GM23338 (cell line): ENCODE measurements at regions not wholly inside any gene's neighbourhood (a gene's known extent, or its start where the extent isn't known, plus 50 kb on each side); places are given as distances from the start of the nearest gene placed in this dataset.
"Not testable (repeated sequence)": the region's sequence is repeated elsewhere in the genome, so short reads cannot be mapped to it uniquely, and the experiment has no call there.

ENCODE experiments used
- ATAC-seq: fragments of 200-7000 bp; cut with Tn5 transposase; 3 replicates; pipeline ENCODE4 v1.9.1; 2020
- DNase-seq: peaks from one replicate; pipeline ENCODE4 v3.0.0-alpha.2; 2015; ENCODE audit warnings: low spot score
- H2AFZ ChIP-seq: fragments of 200-600 bp; sonication (generic); 2 replicates; pipeline ENCODE4 v1.8.0; 2016; ENCODE audit warnings: antibody characterized with exemption, mild to moderate bottlenecking, moderate library complexity
- H3F3A ChIP-seq: fragments of 200-600 bp; sonication (generic); replicated peaks from 2 replicates; pipeline ENCODE4 v1.8.0; 2017; ENCODE audit warnings: antibody characterized with exemption, mixed run types, low read depth
- H3K27ac ChIP-seq: fragments of 200-600 bp; sonication (generic); 2 replicates; pipeline ENCODE4 v1.6.1; 2016; ENCODE audit warnings: low read depth
- H3K27me3 ChIP-seq: fragments of 200-600 bp; sonication (generic); 2 replicates; pipeline ENCODE4 v1.8.0; 2016; ENCODE audit warnings: mild to moderate bottlenecking, mixed run types, moderate library complexity; ENCODE audit not compliant: insufficient read depth
- H3K36me3 ChIP-seq: fragments of 200-600 bp; sonication (generic); 2 replicates; pipeline ENCODE4 v1.8.0; 2016; ENCODE audit warnings: mild to moderate bottlenecking; ENCODE audit not compliant: insufficient read depth
- H3K4me1 ChIP-seq: fragments of 200-600 bp; sonication (generic); 2 replicates; pipeline ENCODE4 v1.8.0; 2016; ENCODE audit warnings: mild to moderate bottlenecking, moderate library complexity; ENCODE audit not compliant: insufficient read depth
- H3K4me2 ChIP-seq: fragments of 200-600 bp; sonication (generic); 2 replicates; pipeline ENCODE4 v1.7.1; 2017; ENCODE audit warnings: mixed run types
- H3K4me3 ChIP-seq: fragments of 200-600 bp; sonication (generic); 2 replicates; pipeline ENCODE4 v1.6.1; 2016; ENCODE audit warnings: mixed run types
- H3K79me2 ChIP-seq: fragments of 200-600 bp; sonication (generic); replicated peaks from 2 replicates; pipeline ENCODE4 v1.8.0; 2017; ENCODE audit warnings: mild to moderate bottlenecking; ENCODE audit not compliant: insufficient read depth
- H3K9me2 ChIP-seq: fragments of 200-600 bp; sonication (generic); 2 replicates; pipeline ENCODE4 v1.8.0; 2017; ENCODE audit not compliant: insufficient read depth
- H4K20me1 ChIP-seq: fragments of 200-600 bp; sonication (generic); replicated peaks from 2 replicates; pipeline ENCODE4 v1.8.0; 2017; ENCODE audit warnings: mild to moderate bottlenecking; ENCODE audit not compliant: insufficient read depth
- H3K27ac Mint-ChIP-seq: 2 replicates; pipeline ENCODE4 v1.8.0; 2020; ENCODE audit warnings: inconsistent platforms, mild to moderate bottlenecking, moderate library complexity, mixed read lengths
- H3K27me3 Mint-ChIP-seq: 3 replicates; pipeline ENCODE4 v1.8.0; 2022; ENCODE audit warnings: low read depth, mild to moderate bottlenecking, moderate library complexity, mixed read lengths, inconsistent platforms; ENCODE audit not compliant: insufficient read depth, poor library complexity
- H3K36me3 Mint-ChIP-seq: 3 replicates; pipeline ENCODE4 v1.8.0; 2021; ENCODE audit warnings: low read depth, mild to moderate bottlenecking, inconsistent platforms, moderate library complexity, mixed read lengths
- H3K4me1 Mint-ChIP-seq: 3 replicates; pipeline ENCODE4 v1.8.0; 2020; ENCODE audit warnings: mild to moderate bottlenecking, inconsistent platforms, mixed read lengths
- H3K4me3 Mint-ChIP-seq: 3 replicates; pipeline ENCODE4 v1.8.0; 2021; ENCODE audit warnings: moderate library complexity, mild to moderate bottlenecking, inconsistent platforms, mixed read lengths
- H3K9me3 Mint-ChIP-seq: 3 replicates; pipeline ENCODE4 v1.8.0; 2020; ENCODE audit warnings: moderate library complexity, mild to moderate bottlenecking, inconsistent platforms, mixed read lengths
- CREB1 ChIP-seq: fragments of 250-450 bp; sonication (Bioruptor Pico); IDR thresholded peaks from 2 replicates; pipeline ENCODE4 v1.5.0; 2020; ENCODE audit warnings: low read depth, mild to moderate bottlenecking, moderate library complexity
- EZH2phosphoT487 ChIP-seq: fragments of 200-600 bp; sonication (generic); IDR thresholded peaks from one replicate; pipeline ENCODE4 v1.8.1; 2018; ENCODE audit warnings: antibody characterized with exemption; ENCODE audit not compliant: unreplicated experiment
- POLR2AphosphoS5 ChIP-seq: IDR thresholded peaks from 2 replicates; pipeline ENCODE4 v1.6.1; 2016; ENCODE audit warnings: antibody characterized with exemption, low read depth
- ZNF114 ChIP-seq: fragments of 250-450 bp; sonication (Bioruptor Pico); IDR thresholded peaks from 2 replicates; pipeline ENCODE4 v1.5.0; 2020; ENCODE audit warnings: mild to moderate bottlenecking, moderate library complexity
- ZNF331 ChIP-seq: fragments of 250-450 bp; sonication (Bioruptor Pico); IDR thresholded peaks from 2 replicates; pipeline ENCODE4 v1.5.0; 2020; ENCODE audit warnings: low read depth, mild to moderate bottlenecking, moderate library complexity
- TF ChIP-seq, protein P1 (sequence below): IDR thresholded peaks from 2 replicates; pipeline ENCODE4 v1.6.1; 2016; ENCODE audit warnings: antibody characterized with exemption
- TF ChIP-seq, protein P2 (sequence below), 2 experiments: fragments of 200-600 bp in 1 of 2; sonication (generic) in 1 of 2; conservative IDR thresholded peaks; 2 replicates each; pipeline versions ENCODE4 v1.5.1 to v1.6.1; 2016 to 2017; ENCODE audit warnings: antibody characterized with exemption in 2 of 2, low read depth in 2 of 2, mild to moderate bottlenecking in 2 of 2, moderate library complexity in 1 of 2

DNA sequence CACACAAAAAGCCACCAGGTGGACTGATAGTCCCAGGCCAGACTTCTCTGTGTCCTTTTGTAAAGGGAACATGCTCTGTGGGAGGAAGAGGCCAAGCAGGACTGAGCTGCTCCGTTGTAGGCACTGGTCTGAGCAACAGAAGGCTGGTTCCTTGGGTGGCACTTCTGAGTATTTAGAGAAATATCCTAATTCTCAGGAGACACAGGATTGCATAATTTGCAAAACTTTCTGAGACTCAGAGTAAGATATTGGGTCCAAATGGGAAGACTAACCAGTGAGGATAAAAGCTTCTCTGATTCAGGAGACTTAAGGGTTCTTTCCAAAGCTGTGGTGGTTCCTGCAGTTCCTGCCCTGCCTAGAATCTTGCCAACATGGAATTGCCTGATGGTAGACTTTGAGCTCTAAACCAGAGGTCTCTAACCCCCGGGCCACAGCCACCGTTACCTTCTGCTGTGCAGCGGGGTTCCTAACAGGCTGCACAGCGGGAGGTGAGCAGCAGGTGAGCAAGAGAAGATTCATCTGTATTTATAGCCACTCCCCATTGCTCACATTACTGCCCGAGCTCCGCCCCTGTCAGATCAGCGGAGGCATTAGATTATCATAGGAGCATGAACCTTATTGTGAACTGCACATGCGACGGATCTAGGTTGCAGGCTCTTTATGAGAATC lies 107.0 kb downstream of the OLIG3 start:
- Mint-ChIP-seq H3K27me3 (peaks cover 38% of the 10 kb centered on the region), H3K9me3 (no peaks in the 10 kb centered on the region), H3K4me1 (peaks cover under 1% of the 10 kb centered on the region; the same call in 1 of the 3 replicates), H3K36me3 (no peaks in the 10 kb centered on the region), H3K4me3 (no peak overlapping the region), H3K27ac (no peak overlapping the region)
- Histone ChIP-seq H3K79me2 (no peaks in the 10 kb centered on the region), H3K4me1 (no peaks in the 10 kb centered on the region), H3K27me3 (peaks cover 50% of the 10 kb centered on the region), H3K27ac (no peak overlapping the region), H4K20me1 (no peaks in the 10 kb centered on the region), H2AFZ (no peak overlapping the region), H3K4me2 (no peak overlapping the region), H3K4me3 (no peak overlapping the region), H3F3A (no peaks in the 10 kb centered on the region), H3K9me2 (no peaks in the 10 kb centered on the region), H3K36me3 (no peaks in the 10 kb centered on the region)
- DNase-seq (peak; percentile 22), ATAC-seq (peak; percentile 60)
- TF ChIP-seq POLR2AphosphoS5 (peak; percentile 55), EZH2phosphoT487 (no peak)

DNA sequence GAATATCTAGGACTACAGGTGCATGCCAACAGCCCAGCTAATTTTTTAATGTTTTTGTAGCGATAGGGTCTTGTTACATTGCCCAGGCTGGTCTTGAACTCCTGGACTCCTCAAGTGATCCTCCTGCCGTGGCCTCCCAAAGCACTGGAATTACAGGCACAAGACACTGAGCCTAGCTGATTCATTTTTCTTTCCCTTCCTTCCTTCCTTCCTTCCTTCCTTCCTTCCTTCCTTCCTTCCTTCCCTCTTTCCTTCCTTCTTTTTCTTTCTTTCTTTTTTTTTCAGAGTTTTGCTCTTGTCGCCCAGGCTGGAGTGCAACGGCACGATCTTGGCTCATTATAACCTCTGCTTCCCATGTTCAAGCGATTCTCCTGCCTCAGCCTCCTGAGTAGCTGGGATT lies 110.9 kb downstream of the OLIG3 start:
- not testable (repeated sequence) for H3K27ac Mint-ChIP-seq, H3K27ac ChIP-seq, DNase-seq, H3K4me1 Mint-ChIP-seq, ATAC-seq, H3K79me2 ChIP-seq, H3F3A ChIP-seq, H4K20me1 ChIP-seq, H3K36me3 ChIP-seq, H3K4me3 ChIP-seq, H3K36me3 Mint-ChIP-seq, H3K4me1 ChIP-seq, H3K4me3 Mint-ChIP-seq, H3K4me2 ChIP-seq, H2AFZ ChIP-seq, H3K9me3 Mint-ChIP-seq, H3K9me2 ChIP-seq
- peaks cover 30% of the 10 kb centered on the region for H3K27me3 Mint-ChIP-seq
- H3K27me3 ChIP-seq: peaks cover 39% of the 10 kb centered on the region

DNA sequence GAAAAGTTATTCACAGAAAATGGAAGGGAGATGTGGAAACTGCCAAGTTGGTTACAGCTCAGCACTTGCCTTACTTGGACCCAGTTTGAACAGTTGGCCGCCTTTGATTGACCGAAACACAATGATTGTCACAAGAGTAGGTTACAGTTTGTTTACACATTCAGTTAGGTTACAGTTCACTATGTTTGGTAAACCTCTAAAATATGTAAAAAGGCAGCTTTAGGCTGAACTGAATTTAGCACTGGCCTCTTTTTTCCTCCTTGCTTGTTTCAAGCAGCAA lies 116.2 kb downstream of the OLIG3 start:
- TF ChIP-seq, protein P1, sequence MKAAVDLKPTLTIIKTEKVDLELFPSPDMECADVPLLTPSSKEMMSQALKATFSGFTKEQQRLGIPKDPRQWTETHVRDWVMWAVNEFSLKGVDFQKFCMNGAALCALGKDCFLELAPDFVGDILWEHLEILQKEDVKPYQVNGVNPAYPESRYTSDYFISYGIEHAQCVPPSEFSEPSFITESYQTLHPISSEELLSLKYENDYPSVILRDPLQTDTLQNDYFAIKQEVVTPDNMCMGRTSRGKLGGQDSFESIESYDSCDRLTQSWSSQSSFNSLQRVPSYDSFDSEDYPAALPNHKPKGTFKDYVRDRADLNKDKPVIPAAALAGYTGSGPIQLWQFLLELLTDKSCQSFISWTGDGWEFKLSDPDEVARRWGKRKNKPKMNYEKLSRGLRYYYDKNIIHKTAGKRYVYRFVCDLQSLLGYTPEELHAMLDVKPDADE: no peak
- ATAC-seq: no peak
- Histone ChIP-seq H3K36me3 (no peaks in the 10 kb centered on the region), H3K27me3 (no peaks in the 10 kb centered on the region), H3K27ac (no peak overlapping the region), H3F3A (no peaks in the 10 kb centered on the region), H3K4me1 (no peaks in the 10 kb centered on the region), H3K79me2 (no peaks in the 10 kb centered on the region), H3K4me3 (no peak overlapping the region), H3K9me2 (peaks cover 5% of the 10 kb centered on the region; the same call in 1 of the 2 replicates), H2AFZ (no peak overlapping the region), H4K20me1 (no peaks in the 10 kb centered on the region), H3K4me2 (no peak overlapping the region)
- Mint-ChIP-seq H3K4me3 (no peak overlapping the region), H3K4me1 (no peaks in the 10 kb centered on the region), H3K9me3 (no peaks in the 10 kb centered on the region; the same call in 2 of the 3 replicates), H3K36me3 (no peaks in the 10 kb centered on the region), H3K27me3 (no peaks in the 10 kb centered on the region), H3K27ac (no peak overlapping the region)
- no peak for DNase-seq

DNA sequence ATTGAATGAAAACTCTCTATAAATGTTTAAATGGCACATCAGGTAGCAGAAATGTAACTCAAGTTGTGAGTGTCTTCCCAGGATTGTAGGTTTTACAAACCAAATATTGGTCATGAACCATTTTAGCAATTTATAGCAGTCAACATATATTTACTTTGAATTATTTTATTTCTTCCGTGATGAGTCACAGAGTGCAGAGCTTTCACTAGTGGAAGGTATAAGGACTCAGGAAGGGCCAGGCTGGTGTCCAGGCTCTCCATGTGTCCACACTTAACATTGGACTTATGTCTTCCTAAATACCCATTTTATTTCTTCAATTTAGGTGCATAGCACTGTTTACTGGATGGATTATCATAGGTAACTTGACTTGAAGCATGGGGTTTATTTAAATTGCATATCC lies 120.9 kb downstream of the OLIG3 start:
- no peak overlapping the region for H3K4me2 ChIP-seq
- no peaks in the 10 kb centered on the region for H3K36me3 Mint-ChIP-seq
- H3K9me3 Mint-ChIP-seq: no peaks in the 10 kb centered on the region
- no peak overlapping the region for H2AFZ ChIP-seq
- no peaks in the 10 kb centered on the region for H3K27me3 Mint-ChIP-seq
- peaks cover 5% of the 10 kb centered on the region; the same call in 1 of the 2 replicates for H3K9me2 ChIP-seq
- H4K20me1 ChIP-seq: no peaks in the 10 kb centered on the region
- ATAC-seq (no peak), DNase-seq (no peak)
- no peak overlapping the region for H3K27ac ChIP-seq
- H3F3A ChIP-seq: no peaks in the 10 kb centered on the region
- H3K27me3 ChIP-seq: no peaks in the 10 kb centered on the region
- H3K36me3 ChIP-seq: no peaks in the 10 kb centered on the region
- H3K4me3 ChIP-seq: no peak overlapping the region
- no peak overlapping the region for H3K4me3 Mint-ChIP-seq
- no peaks in the 10 kb centered on the region; the same call in 1 of the 2 replicates for H3K4me1 ChIP-seq
- no peaks in the 10 kb centered on the region for H3K79me2 ChIP-seq
- no peak overlapping the region for H3K27ac Mint-ChIP-seq
- peaks cover 15% of the 10 kb centered on the region for H3K4me1 Mint-ChIP-seq
- TF ChIP-seq ZNF331 (CRISPR knock-in tag) (no peak), ZNF114 (CRISPR knock-in tag) (no peak), CREB1 (no peak), EZH2phosphoT487 (no peak)
- TF ChIP-seq, protein P1: no peak
- TF ChIP-seq, protein P2, sequence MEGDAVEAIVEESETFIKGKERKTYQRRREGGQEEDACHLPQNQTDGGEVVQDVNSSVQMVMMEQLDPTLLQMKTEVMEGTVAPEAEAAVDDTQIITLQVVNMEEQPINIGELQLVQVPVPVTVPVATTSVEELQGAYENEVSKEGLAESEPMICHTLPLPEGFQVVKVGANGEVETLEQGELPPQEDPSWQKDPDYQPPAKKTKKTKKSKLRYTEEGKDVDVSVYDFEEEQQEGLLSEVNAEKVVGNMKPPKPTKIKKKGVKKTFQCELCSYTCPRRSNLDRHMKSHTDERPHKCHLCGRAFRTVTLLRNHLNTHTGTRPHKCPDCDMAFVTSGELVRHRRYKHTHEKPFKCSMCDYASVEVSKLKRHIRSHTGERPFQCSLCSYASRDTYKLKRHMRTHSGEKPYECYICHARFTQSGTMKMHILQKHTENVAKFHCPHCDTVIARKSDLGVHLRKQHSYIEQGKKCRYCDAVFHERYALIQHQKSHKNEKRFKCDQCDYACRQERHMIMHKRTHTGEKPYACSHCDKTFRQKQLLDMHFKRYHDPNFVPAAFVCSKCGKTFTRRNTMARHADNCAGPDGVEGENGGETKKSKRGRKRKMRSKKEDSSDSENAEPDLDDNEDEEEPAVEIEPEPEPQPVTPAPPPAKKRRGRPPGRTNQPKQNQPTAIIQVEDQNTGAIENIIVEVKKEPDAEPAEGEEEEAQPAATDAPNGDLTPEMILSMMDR (conservative IDR thresholded peaks at IDR 0.05; ENCODE audit: low read depth in 2 of 2): no peak
